SJCRH30 (cell line): ENCODE measurements at regions not wholly inside any gene's neighbourhood (a gene's known extent, or its start where the extent isn't known, plus 50 kb on each side); places are given as distances from the start of the nearest gene placed in this dataset.
"Not testable (repeated sequence)": the region's sequence is repeated elsewhere in the genome, so short reads cannot be mapped to it uniquely, and the experiment has no call there.

Experiments used
- DNase-seq, 2 experiments: peaks; one replicate each; pipeline ENCODE4 v3.0.0-alpha.2; 2015 to 2020
- H3K27ac ChIP-seq: fragments of 250-450 bp; sonication (Bioruptor Pico); 2 replicates; pipeline ENCODE4 v1.5.1; 2020; ENCODE audit warnings: mild to moderate bottlenecking, moderate library complexity
- H3K27me3 ChIP-seq: fragments of 250-450 bp; sonication (Bioruptor Pico); 2 replicates; pipeline ENCODE4 v1.5.1; 2020; ENCODE audit warnings: mild to moderate bottlenecking, moderate library complexity
- H3K36me3 ChIP-seq: fragments of 250-450 bp; sonication (Bioruptor Pico); 2 replicates; pipeline ENCODE4 v1.5.1; 2020; ENCODE audit warnings: mild to moderate bottlenecking, moderate library complexity
- H3K4me1 ChIP-seq: fragments of 250-450 bp; sonication (Bioruptor Pico); 2 replicates; pipeline ENCODE4 v1.5.1; 2020; ENCODE audit warnings: mild to moderate bottlenecking, moderate library complexity
- H3K4me3 ChIP-seq: fragments of 250-450 bp; sonication (Bioruptor Pico); 2 replicates; pipeline ENCODE4 v1.5.1; 2020; ENCODE audit warnings: mild to moderate bottlenecking, moderate library complexity
- H3K9me3 ChIP-seq: fragments of 250-450 bp; sonication (Bioruptor Pico); replicated peaks from 2 replicates; pipeline ENCODE4 v1.5.1; 2020; ENCODE audit warnings: mild to moderate bottlenecking, moderate library complexity

- Histone ChIP-seq H3K9me3 (no peaks in the 10 kb centered on the region), H3K27ac (no peak overlapping the region), H3K4me3 (no peak overlapping the region), H3K27me3 (peaks cover 18% of the 10 kb centered on the region), H3K36me3 (no peaks in the 10 kb centered on the region), H3K4me1 (no peaks in the 10 kb centered on the region)
- DNase-seq: peak in 1 of 2 experiments; percentile 9
Measured at GRCh38 chr12:44457465-44457864, 418.6 kb downstream of the NELL2 start.

DNA sequence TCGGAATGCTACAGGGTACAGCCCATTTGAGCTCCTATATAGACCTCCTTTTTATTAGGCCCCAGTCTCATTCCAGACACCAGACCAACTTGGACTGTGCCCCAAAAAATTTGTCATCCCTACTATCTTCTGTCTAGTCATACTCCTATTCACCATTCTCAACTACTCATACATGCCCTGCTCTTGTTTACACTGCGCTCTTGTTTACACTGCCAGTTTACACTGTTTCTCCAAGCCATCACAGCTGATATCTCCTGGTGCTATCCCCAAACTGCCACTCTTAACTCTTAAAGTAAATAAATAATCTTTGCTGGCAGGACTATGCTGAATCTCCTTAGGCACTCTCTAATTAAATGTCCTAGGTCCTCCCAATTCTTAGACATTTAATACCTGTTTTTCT lies 421.2 kb downstream of the NELL2 start:
- peaks cover 16% of the 10 kb centered on the region for H3K27me3 ChIP-seq
- not testable (repeated sequence) for H3K36me3 ChIP-seq, H3K9me3 ChIP-seq, DNase-seq, H3K27ac ChIP-seq, H3K4me1 ChIP-seq, H3K4me3 ChIP-seq

- H3K27me3 ChIP-seq: peaks cover 3% of the 10 kb centered on the region; the same call in 1 of the 2 replicates
Measured at GRCh38 chr12:44446181-44446580, 429.9 kb downstream of the NELL2 start.

GRCh38 chr12:44441155-44441554 lies 435.0 kb downstream of the NELL2 start:
- Histone ChIP-seq H3K27ac (no peak overlapping the region), H3K4me3 (no peak overlapping the region), H3K27me3 (peaks cover 3% of the 10 kb centered on the region; the same call in 1 of the 2 replicates), H3K9me3 (no peaks in the 10 kb centered on the region), H3K36me3 (no peaks in the 10 kb centered on the region), H3K4me1 (no peaks in the 10 kb centered on the region)
- no peak for DNase-seq

More at GRCh38 chr12:44446181-44446580, 429.9 kb downstream of the NELL2 start:
- no peak overlapping the region for H3K4me3 ChIP-seq
- DNase-seq: no peak
- no peaks in the 10 kb centered on the region for H3K36me3 ChIP-seq
- H3K9me3 ChIP-seq: no peaks in the 10 kb centered on the region
- no peak overlapping the region for H3K27ac ChIP-seq
- no peaks in the 10 kb centered on the region for H3K4me1 ChIP-seq
